Endodermal cell (in vitro differentiated cells): ENCODE measurements at regions not wholly inside any gene's neighbourhood (a gene's known extent, or its start where the extent isn't known, plus 50 kb on each side); places are given as distances from the start of the nearest gene placed in this dataset.
"Not testable (repeated sequence)": the region's sequence is repeated elsewhere in the genome, so short reads cannot be mapped to it uniquely, and the experiment has no call there.

ENCODE experiments used
- DNase-seq: peaks from one replicate; pipeline ENCODE4 v3.0.0-alpha.2; 2017
- H3K27ac ChIP-seq: 2 replicates; pipeline ENCODE4 v1.5.1; 2013; ENCODE audit warnings: mild to moderate bottlenecking, low read depth, low read length, moderate library complexity
- H3K27me3 ChIP-seq: 2 replicates; pipeline ENCODE4 v1.6.1; 2013; ENCODE audit warnings: mild to moderate bottlenecking, low read length, moderate library complexity; ENCODE audit not compliant: insufficient read depth, control insufficient read depth, poor library complexity, severe bottlenecking
- H3K36me3 ChIP-seq: 2 replicates; pipeline ENCODE4 v1.7.0; 2013; ENCODE audit warnings: mild to moderate bottlenecking, low read length, moderate library complexity; ENCODE audit not compliant: control insufficient read depth, insufficient read depth
- H3K4me1 ChIP-seq: one replicate; pipeline ENCODE4 v1.7.0; 2013; ENCODE audit warnings: low read length; ENCODE audit not compliant: control insufficient read depth, insufficient read depth
- H3K4me3 ChIP-seq: 2 replicates; pipeline ENCODE4 v1.5.1; 2013; ENCODE audit warnings: mild to moderate bottlenecking, low read length, moderate library complexity
- H3K9ac ChIP-seq: 2 replicates; pipeline ENCODE4 v1.6.1; 2013; ENCODE audit warnings: mild to moderate bottlenecking, low read length, moderate library complexity; ENCODE audit not compliant: poor library complexity, severe bottlenecking; ENCODE audit errors: extremely low read depth
- H3K9me3 ChIP-seq: 2 replicates; pipeline ENCODE4 v1.6.1; 2013; ENCODE audit warnings: mild to moderate bottlenecking, low read length, moderate library complexity; ENCODE audit not compliant: control insufficient read depth
- H3K27ac Mint-ChIP-seq: 2 replicates; pipeline ENCODE4 v1.8.0; 2020; ENCODE audit warnings: mixed read lengths
- H3K27me3 Mint-ChIP-seq: 2 replicates; pipeline ENCODE4 v1.8.0; 2021; ENCODE audit warnings: mild to moderate bottlenecking, mixed read lengths; ENCODE audit not compliant: insufficient read depth
- H3K36me3 Mint-ChIP-seq: 2 replicates; pipeline ENCODE4 v1.8.0; 2020; ENCODE audit warnings: low read depth, mixed read lengths
- H3K4me1 Mint-ChIP-seq: 2 replicates; pipeline ENCODE4 v1.8.0; 2020; ENCODE audit warnings: mixed read lengths
- H3K4me3 Mint-ChIP-seq: 2 replicates; pipeline ENCODE4 v1.8.0; 2020; ENCODE audit warnings: mild to moderate bottlenecking, moderate library complexity, mixed read lengths
- H3K9me3 Mint-ChIP-seq: 2 replicates; pipeline ENCODE4 v1.8.0; 2020; ENCODE audit warnings: mild to moderate bottlenecking, mixed read lengths
- WGBS, 2 experiments: methylation state at CpG; one replicate each; pipeline versions ENCODE4 v1.1.5 to v1.1.7; 2013; ENCODE audit warnings: missing lambda C conversion rate in 2 of 2, mixed read lengths in 1 of 2; ENCODE audit not compliant: insufficient coverage in 1 of 2, insufficient read length in 1 of 2; 5-methylcytosine and 5-hydroxymethylcytosine counted together
- TF ChIP-seq, protein P1 (sequence below): fragments of 200-600 bp; sonication (generic); conservative IDR thresholded peaks from 2 replicates; pipeline ENCODE4 v1.5.0; 2021; ENCODE audit warnings: antibody characterized with exemption, mild to moderate bottlenecking

DNA sequence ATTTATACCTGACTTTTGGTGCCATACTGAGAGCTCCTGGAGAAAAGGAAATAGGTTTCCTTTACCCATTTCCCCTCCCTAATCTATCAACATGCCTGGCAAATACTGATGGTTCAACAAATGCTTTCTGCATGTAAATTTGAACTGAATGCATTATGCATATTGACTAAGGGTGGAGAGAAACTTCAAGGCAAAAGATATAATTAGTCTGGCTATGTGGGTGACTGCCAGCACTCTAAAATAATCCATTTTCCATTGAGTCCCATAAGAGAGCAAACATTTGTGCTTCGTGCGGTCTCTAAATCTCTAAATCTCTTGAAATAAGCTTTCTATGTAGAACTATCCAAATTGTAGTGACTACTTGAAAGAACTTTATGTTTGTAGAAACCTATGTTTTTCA is 451.3 kb upstream of the LMCD1 start:
- Mint-ChIP-seq H3K36me3 (no peaks in the 10 kb centered on the region), H3K4me1 (peaks cover 11% of the 10 kb centered on the region), H3K27me3 (peaks cover 26% of the 10 kb centered on the region), H3K9me3 (peaks cover 7% of the 10 kb centered on the region), H3K27ac (no peak overlapping the region), H3K4me3 (no peak overlapping the region)
- TF ChIP-seq, protein P1, sequence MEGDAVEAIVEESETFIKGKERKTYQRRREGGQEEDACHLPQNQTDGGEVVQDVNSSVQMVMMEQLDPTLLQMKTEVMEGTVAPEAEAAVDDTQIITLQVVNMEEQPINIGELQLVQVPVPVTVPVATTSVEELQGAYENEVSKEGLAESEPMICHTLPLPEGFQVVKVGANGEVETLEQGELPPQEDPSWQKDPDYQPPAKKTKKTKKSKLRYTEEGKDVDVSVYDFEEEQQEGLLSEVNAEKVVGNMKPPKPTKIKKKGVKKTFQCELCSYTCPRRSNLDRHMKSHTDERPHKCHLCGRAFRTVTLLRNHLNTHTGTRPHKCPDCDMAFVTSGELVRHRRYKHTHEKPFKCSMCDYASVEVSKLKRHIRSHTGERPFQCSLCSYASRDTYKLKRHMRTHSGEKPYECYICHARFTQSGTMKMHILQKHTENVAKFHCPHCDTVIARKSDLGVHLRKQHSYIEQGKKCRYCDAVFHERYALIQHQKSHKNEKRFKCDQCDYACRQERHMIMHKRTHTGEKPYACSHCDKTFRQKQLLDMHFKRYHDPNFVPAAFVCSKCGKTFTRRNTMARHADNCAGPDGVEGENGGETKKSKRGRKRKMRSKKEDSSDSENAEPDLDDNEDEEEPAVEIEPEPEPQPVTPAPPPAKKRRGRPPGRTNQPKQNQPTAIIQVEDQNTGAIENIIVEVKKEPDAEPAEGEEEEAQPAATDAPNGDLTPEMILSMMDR: no peak
- Histone ChIP-seq H3K9me3 (no peaks in the 10 kb centered on the region), H3K4me1 (peaks cover 6% of the 10 kb centered on the region), H3K36me3 (no peaks in the 10 kb centered on the region), H3K4me3 (no peak overlapping the region), H3K9ac (no peak overlapping the region), H3K27ac (no peak overlapping the region), H3K27me3 (peaks cover 29% of the 10 kb centered on the region)
- DNase-seq: no peak
- 95% methylated on average over 2 of the region's 2 CpGs; no CpG with 5 or more reads in 1 of the 2 experiments for WGBS, 2 experiments

DNA sequence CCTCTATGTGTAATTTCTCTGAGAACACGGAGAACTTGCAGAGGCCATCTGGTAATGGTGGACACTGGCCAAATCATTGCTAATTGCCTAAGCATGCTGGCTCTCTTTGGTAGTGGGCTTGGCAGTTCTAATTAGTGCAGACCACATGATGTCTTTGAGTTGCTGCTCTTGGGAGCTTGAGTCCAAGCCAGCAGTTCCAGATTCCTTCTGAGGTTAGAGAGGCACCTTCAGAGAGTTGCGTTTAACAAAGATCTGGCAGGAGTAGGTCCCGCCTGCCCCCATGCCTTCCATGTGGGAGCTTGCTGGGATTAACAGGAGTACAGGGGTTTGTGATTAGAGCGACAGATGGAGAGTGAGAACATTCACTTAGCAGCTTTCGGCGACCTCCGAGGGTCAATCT is 449.0 kb upstream of the LMCD1 start:
- Mint-ChIP-seq H3K27me3 (peaks cover 34% of the 10 kb centered on the region), H3K4me1 (peaks cover 20% of the 10 kb centered on the region)
- WGBS, 2 experiments: 81 to 85% methylated on average over 3 to 7 of the region's 7 CpGs

GRCh38 chr3:8068135-8068534 is 433.5 kb upstream of the LMCD1 start:
- not testable (repeated sequence) for H3K4me1 Mint-ChIP-seq, H3K27me3 ChIP-seq, DNase-seq, H3K4me3 Mint-ChIP-seq, H3K27ac ChIP-seq, H3K9ac ChIP-seq, H3K9me3 ChIP-seq, H3K27ac Mint-ChIP-seq, H3K36me3 ChIP-seq, H3K36me3 Mint-ChIP-seq, H3K4me1 ChIP-seq, H3K27me3 Mint-ChIP-seq
- H3K4me3 ChIP-seq: peak overlapping the region; percentile 21
- 93 to 95% methylated on average over 8 to 9 of the region's 9 CpGs for WGBS, 2 experiments
- H3K9me3 Mint-ChIP-seq: peaks cover 26% of the 10 kb centered on the region

More for the DNA sequence above, 449.0 kb upstream of the LMCD1 start:
- Histone ChIP-seq H3K9me3 (no peaks in the 10 kb centered on the region), H3K27me3 (peaks cover 38% of the 10 kb centered on the region), H3K4me3 (no peak overlapping the region), H3K4me1 (peaks cover 11% of the 10 kb centered on the region), H3K9ac (no peak overlapping the region), H3K36me3 (no peaks in the 10 kb centered on the region), H3K27ac (no peak overlapping the region)
- no peaks in the 10 kb centered on the region for H3K36me3 Mint-ChIP-seq
- no peak overlapping the region for H3K27ac Mint-ChIP-seq
- DNase-seq: no peak
- H3K9me3 Mint-ChIP-seq: no peaks in the 10 kb centered on the region
- TF ChIP-seq, protein P1: no peak
- no peak overlapping the region for H3K4me3 Mint-ChIP-seq

DNA sequence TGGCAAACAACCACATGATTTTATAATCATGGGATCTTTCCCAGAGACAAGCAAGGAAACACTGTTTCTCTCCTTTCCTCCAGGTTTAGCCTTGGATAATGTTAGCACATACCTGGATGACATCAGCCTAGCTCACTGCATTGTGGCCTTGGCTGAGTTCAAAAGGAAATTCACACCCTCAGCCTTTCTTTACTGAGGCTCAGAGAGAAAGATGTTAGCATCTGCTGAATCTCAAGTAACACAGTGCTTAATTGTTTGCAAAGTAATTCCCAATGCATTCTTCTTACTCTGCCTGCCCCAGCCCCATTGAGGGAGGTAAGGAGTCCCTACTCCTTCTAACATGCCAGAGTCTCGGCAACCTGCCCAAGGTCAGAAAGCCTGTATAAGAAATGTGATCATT is 432.2 kb upstream of the LMCD1 start:
- peak; percentile 57 for DNase-seq
- Histone ChIP-seq H3K9me3 (peaks cover 9% of the 10 kb centered on the region), H3K27me3 (no peaks in the 10 kb centered on the region), H3K4me1 (peaks cover 7% of the 10 kb centered on the region), H3K36me3 (no peaks in the 10 kb centered on the region), H3K4me3 (peak overlapping the region; percentile 21), H3K9ac (no peak overlapping the region), H3K27ac (no peak overlapping the region)
- peak overlapping the region; percentile 37 for H3K27ac Mint-ChIP-seq
- H3K4me1 Mint-ChIP-seq: peaks cover 9% of the 10 kb centered on the region
- H3K36me3 Mint-ChIP-seq: no peaks in the 10 kb centered on the region
- H3K4me3 Mint-ChIP-seq: no peak overlapping the region
- TF ChIP-seq, protein P1: no peak
- H3K27me3 Mint-ChIP-seq: peaks cover 9% of the 10 kb centered on the region
- WGBS, 2 experiments: 64% methylated on average over 1 of the region's 1 CpG; no CpG with 5 or more reads in 1 of the 2 experiments
- peaks cover 26% of the 10 kb centered on the region for H3K9me3 Mint-ChIP-seq
